HepG2 (cell line): ENCODE measurements at regions not wholly inside any gene's neighbourhood (a gene's known extent, or its start where the extent isn't known, plus 50 kb on each side); places are given as distances from the start of the nearest gene placed in this dataset.

ENCODE experiments used
- ATAC-seq: fragments of 200-7000 bp; cut with Tn5 transposase; 3 replicates; pipeline ENCODE4 v1.9.1; 2020; ENCODE audit warnings: mild to moderate bottlenecking, moderate library complexity
- BruUV-seq: library from RNA; stranded (reverse); fragments of 400-500 nt; replicated peaks from 2 replicates; lab custom pipeline; 2021; lab: Mats Ljungman, UMichigan
- CTCF ChIA-PET: fragments of 300-600 bp; formaldehyde crosslinking; extraction: SDS; loops from one replicate; lab custom pipeline; 2021; ENCODE audit warnings: low total read pairs, inconsistent platforms, low intra/inter-chr PET ratio; lab: Yijun Ruan, JAX
- POLR2A ChIA-PET: fragments of 350-600 bp; sonication (Branson Sonifier 250); formaldehyde crosslinking; loops from one replicate; lab custom pipeline; 2020; ENCODE audit warnings: antibody characterized with exemption, inconsistent platforms; lab: Yijun Ruan, JAX
- DNase-seq: peaks from one replicate; pipeline ENCODE4 v3.0.0-alpha.2; 2015; ENCODE audit warnings: low spot score
- FAIRE-seq: peaks from 3 replicates; lab custom pipeline; 2011; peaks lifted over from hg19 to GRCh38; lab: Jason Lieb, UNC
- H2AFZ ChIP-seq: one replicate; pipeline ENCODE4 v1.6.1; 2011; ENCODE audit warnings: low read length, inconsistent platforms
- H3K27ac ChIP-seq: fragments of 300-600 bp; 3 replicates; pipeline ENCODE4 v1.8.0; 2011; ENCODE audit warnings: mixed run types, mild to moderate bottlenecking, mixed read lengths, low read length, inconsistent platforms; ENCODE audit not compliant: insufficient read depth; ENCODE audit errors: extremely low read length
- H3K27me3 ChIP-seq, 2 experiments: fragments of 200-600 bp in 1 of 2; 2 replicates in 1 of 2; 3 replicates in 1 of 2; pipeline versions ENCODE4 v1.6.0 to v1.8.0; 2011; ENCODE audit warnings: low read length in 2 of 2, mild to moderate bottlenecking in 2 of 2, moderate library complexity in 2 of 2, inconsistent platforms in 1 of 2; ENCODE audit not compliant: insufficient read depth in 2 of 2, control insufficient read depth in 1 of 2
- H3K36me3 ChIP-seq, 2 experiments: fragments of 200-600 bp in 1 of 2; replicated peaks in 1 of 2; 2 replicates in 1 of 2; 3 replicates in 1 of 2; pipeline versions ENCODE4 v1.5.1 to v1.8.0; 2011; ENCODE audit warnings: low read length in 2 of 2, inconsistent platforms in 1 of 2; ENCODE audit not compliant: insufficient read depth in 2 of 2, control insufficient read depth in 1 of 2
- H3K4me1 ChIP-seq: 2 replicates; pipeline ENCODE4 v1.5.1; 2012; ENCODE audit warnings: low read length, inconsistent platforms; ENCODE audit not compliant: insufficient read depth
- H3K4me2 ChIP-seq: 2 replicates; pipeline ENCODE4 v1.6.0; 2011; ENCODE audit warnings: low read depth, low read length, inconsistent platforms
- H3K4me3 ChIP-seq, 3 experiments: fragments of 200-600 bp in 1 of 3; sonication (generic), shearing (Covaris generic) in 1 of 3; replicated peaks in 1 of 3; 2 replicates each; pipeline ENCODE4 v1.5.1; 2011 to 2016; ENCODE audit warnings: low read length in 3 of 3, inconsistent platforms in 2 of 3, low read depth in 2 of 3, mild to moderate bottlenecking in 2 of 3, control low read depth in 1 of 3, mixed read lengths in 1 of 3; ENCODE audit not compliant: insufficient read depth in 1 of 3
- H3K79me2 ChIP-seq: one replicate; pipeline ENCODE4 v1.6.1; 2011; ENCODE audit warnings: low read length, inconsistent platforms; ENCODE audit not compliant: insufficient read depth
- H3K9ac ChIP-seq: 2 replicates; pipeline ENCODE4 v1.6.0; 2011; ENCODE audit warnings: mild to moderate bottlenecking, low read depth, low read length, inconsistent platforms; ENCODE audit not compliant: insufficient read depth
- H3K9me3 ChIP-seq: 2 replicates; pipeline ENCODE4 v1.5.1; 2012; ENCODE audit warnings: mild to moderate bottlenecking, low read length
- H4K20me1 ChIP-seq: 2 replicates; pipeline ENCODE4 v1.6.0; 2011; ENCODE audit warnings: inconsistent platforms, mild to moderate bottlenecking, low read length, moderate library complexity; ENCODE audit not compliant: insufficient read depth
- AHR ChIP-seq: IDR thresholded peaks from 2 replicates; pipeline ENCODE4 v1.6.1; 2018; ENCODE audit warnings: missing genetic modification reagents, missing compliant biosample characterization
- HNRNPUL1 ChIP-seq: fragments of 200-400 bp; formaldehyde crosslinking; IDR thresholded peaks from 2 replicates; pipeline ENCODE4 v1.6.1; 2017; ENCODE audit warnings: low read depth, mild to moderate bottlenecking, low read length, moderate library complexity
- KLF13 ChIP-seq: sonication (generic); formaldehyde crosslinking; IDR thresholded peaks from 2 replicates; pipeline ENCODE4 v1.4.0; 2020; ENCODE audit warnings: mild to moderate bottlenecking, missing genetic modification reagents
- MLXIP ChIP-seq: sonication (generic); formaldehyde crosslinking; IDR thresholded peaks from 2 replicates; pipeline ENCODE4 v1.9.0; 2021; ENCODE audit warnings: missing genetic modification reagents, borderline replicate concordance
- POGK ChIP-seq: sonication (generic); formaldehyde crosslinking; conservative IDR thresholded peaks from 2 replicates; pipeline ENCODE4 v1.8.0; 2022; ENCODE audit warnings: mild to moderate bottlenecking, moderate library complexity, missing genetic modification reagents
- RELA ChIP-seq: sonication (generic); formaldehyde crosslinking; IDR thresholded peaks from 2 replicates; pipeline ENCODE4 v1.4.0; 2020; ENCODE audit warnings: missing genetic modification reagents
- RXRB ChIP-seq: IDR thresholded peaks from 2 replicates; pipeline ENCODE4 v1.6.1; 2016; ENCODE audit warnings: borderline replicate concordance, missing genetic modification reagents, missing compliant biosample characterization
- SP1 ChIP-seq, 2 experiments: fragments of 450-650 bp in 1 of 2; sonication (generic) in 1 of 2; formaldehyde crosslinking in 1 of 2; IDR thresholded peaks; 2 replicates each; pipeline versions ENCODE4 v1.4.0 to v1.6.1; 2016 to 2020; ENCODE audit warnings: missing genetic modification reagents in 1 of 2
- SP140L ChIP-seq: sonication (generic); formaldehyde crosslinking; IDR thresholded peaks from 2 replicates; pipeline ENCODE4 v1.4.0; 2020; ENCODE audit warnings: missing genetic modification reagents, borderline replicate concordance
- WIZ ChIP-seq: sonication (generic); formaldehyde crosslinking; IDR thresholded peaks from 2 replicates; pipeline ENCODE4 v1.5.1; 2020; ENCODE audit warnings: mild to moderate bottlenecking, missing genetic modification reagents
- ZBTB43 ChIP-seq: sonication (generic); formaldehyde crosslinking; conservative IDR thresholded peaks from 2 replicates; pipeline ENCODE4 v1.4.0; 2020; ENCODE audit warnings: missing genetic modification reagents
- ZNF510 ChIP-seq: sonication (generic); formaldehyde crosslinking; IDR thresholded peaks from 2 replicates; pipeline ENCODE4 v1.4.0; 2020; ENCODE audit warnings: low read depth, mild to moderate bottlenecking, missing genetic modification reagents
- ZNF597 ChIP-seq: sonication (generic); formaldehyde crosslinking; IDR thresholded peaks from 2 replicates; pipeline ENCODE4 v1.5.0; 2020; ENCODE audit warnings: missing genetic modification reagents
- ZNF720 ChIP-seq: sonication (generic); formaldehyde crosslinking; IDR thresholded peaks from 2 replicates; pipeline ENCODE4 v1.4.0; 2020; ENCODE audit warnings: missing genetic modification reagents
- ZNF790 ChIP-seq: sonication (generic); formaldehyde crosslinking; IDR thresholded peaks from 2 replicates; pipeline ENCODE4 v1.8.0; 2022; ENCODE audit warnings: missing genetic modification reagents, mild to moderate bottlenecking, borderline replicate concordance
- WGBS: methylation state at CpG from one replicate; pipeline ENCODE4 v1.1.6; 2017; ENCODE audit warnings: low lambda C conversion rate; 5-methylcytosine and 5-hydroxymethylcytosine counted together
- in situ Hi-C: cut with HindIII; loops from 2 replicates; pipeline ENCODE4 v1.10.0; 2017; ENCODE audit warnings: low pct_unique_long_range_greater_than_20kb; ENCODE audit not compliant: extremely low pct_ligation_motif_present
- intact Hi-C: fragments of 100-400 bp; cut with micrococcal nuclease; formaldehyde crosslinking; loops from one replicate; pipeline ENCODE4 v1.10.0; 2022; ENCODE audit not compliant: unreplicated experiment

- TF ChIP-seq MLXIP (no peak), KLF13 (no peak), HNRNPUL1 (no peak), WIZ (CRISPR knock-in tag) (no peak), RXRB (CRISPR knock-in tag) (no peak), SP140L (CRISPR knock-in tag) (no peak)
Observed at GRCh38 chr6:859936-860335, 167.0 kb upstream of the EXOC2 start (continued).

- ATAC-seq (no peak), DNase-seq (no peak), FAIRE-seq (no peak)
- no peaks in the 10 kb centered on the region for H4K20me1 ChIP-seq
- H2AFZ ChIP-seq, result no peak overlapping the region
- H3K9ac ChIP-seq, result no peak overlapping the region
- CTCF ChIA-PET, result no interaction called here
- no TSS peak for BruUV-seq
- no peaks in the 10 kb centered on the region for H3K79me2 ChIP-seq
- peaks cover 0 to 24% of the 10 kb centered on the region in 2 experiments; a peak in 4 of 5 replicates for H3K27me3 ChIP-seq
- H3K9me3 ChIP-seq, result no peaks in the 10 kb centered on the region
- H3K36me3 ChIP-seq, result no peaks in the 10 kb centered on the region
- no peak overlapping the region for H3K4me2 ChIP-seq
- intact Hi-C loops (no loop called here), in situ Hi-C loops (no loop called here)
- no peak overlapping the region for H3K4me3 ChIP-seq
- POLR2A ChIA-PET, result no interaction called here
- no peak overlapping the region for H3K27ac ChIP-seq
- no peaks in the 10 kb centered on the region for H3K4me1 ChIP-seq
- 51% methylated on average over 12 of the region's 12 CpGs for WGBS
- no peak for TF ChIP-seq AHR (CRISPR knock-in tag)
- no peak for TF ChIP-seq RELA (CRISPR knock-in tag)
- no peak for TF ChIP-seq SP1 (IDR thresholded peaks at IDR 0.05)
- no peak for TF ChIP-seq SP1 (CRISPR knock-in tag; IDR thresholded peaks at IDR 0.05)
- TF ChIP-seq ZNF597 (CRISPR knock-in tag), result no peak
- TF ChIP-seq ZNF510 (CRISPR knock-in tag), result no peak
- TF ChIP-seq ZNF790, result no peak
- no peak for TF ChIP-seq ZNF720 (CRISPR knock-in tag)
- TF ChIP-seq POGK, result no peak
- no peak for TF ChIP-seq ZBTB43 (CRISPR knock-in tag)
Observed at GRCh38 chr6:854406-855118, 161.6 kb upstream of the EXOC2 start.
